ENCODE measurements at regions not wholly inside any gene's neighbourhood (a gene's known extent, or its start where the extent isn't known, plus 50 kb on each side); places are given as distances from the start of the nearest gene placed in this dataset.

DNA sequence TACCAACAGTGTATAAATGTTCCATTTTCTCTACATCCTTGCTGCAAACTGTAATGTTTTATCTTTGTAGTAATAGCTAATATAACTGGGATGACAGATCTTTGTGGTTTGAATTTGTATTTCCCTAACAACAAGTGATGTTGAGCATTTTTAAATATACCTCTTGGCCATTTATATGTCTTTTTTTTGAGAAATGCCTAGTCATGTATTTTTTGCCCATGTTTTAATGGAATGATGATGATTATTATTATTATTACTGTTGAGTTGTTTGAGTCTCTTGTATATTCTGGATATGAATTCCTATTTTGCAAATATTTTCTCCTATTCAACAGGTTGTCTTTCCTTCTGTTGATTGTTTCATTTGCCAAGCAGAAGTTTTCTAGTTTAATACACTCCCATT, 654.9 kb downstream of the ZPLD1 start:
- intact Hi-C loops (cut with DNase I), result no loop called here
- ATAC-seq, result no peak
- no peak for TF ChIP-seq CTCF (IDR thresholded peaks at IDR 0.05)

GRCh38 chr3:103105206-103105605, 670.4 kb downstream of the ZPLD1 start:
- H3K36me3 ChIP-seq, result no peaks in the 10 kb centered on the region

More for the DNA sequence above, 654.9 kb downstream of the ZPLD1 start:
- Histone ChIP-seq H3K4me3 (no peak overlapping the region), H3K36me3 (no peaks in the 10 kb centered on the region), H3K9me3 (peaks cover 6% of the 10 kb centered on the region), H3K27ac (no peak overlapping the region), H3K4me1 (no peaks in the 10 kb centered on the region), H3K27me3 (no peaks in the 10 kb centered on the region)
- DNase-seq, result no peak

DNA sequence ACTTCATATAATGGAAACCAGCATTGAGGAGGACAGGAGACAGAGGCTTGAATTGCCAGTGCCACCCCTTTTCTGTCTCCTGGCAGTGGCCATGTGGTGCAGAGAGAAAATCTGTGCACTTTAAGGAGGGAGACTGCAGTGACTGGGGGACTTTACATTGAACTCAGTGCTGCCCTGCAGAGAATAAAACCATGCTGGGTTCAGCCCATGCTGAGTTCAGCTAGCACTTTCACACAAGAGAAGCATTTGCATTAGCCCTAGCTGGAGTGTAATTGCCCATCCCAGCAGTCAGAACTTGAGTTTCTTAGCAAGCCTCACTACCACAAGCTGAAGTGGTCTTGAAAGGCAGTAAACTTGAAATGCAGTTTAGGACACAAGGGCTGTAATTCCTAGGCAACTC, 677.5 kb downstream of the ZPLD1 start:
- TF ChIP-seq CTCF (IDR thresholded peaks at IDR 0.05), result no peak
- no peaks in the 10 kb centered on the region for H3K9me3 ChIP-seq
- H3K27me3 ChIP-seq, result no peaks in the 10 kb centered on the region
- H3K36me3 ChIP-seq, result no peaks in the 10 kb centered on the region
- intact Hi-C loops (cut with DNase I), result no loop called here
- DNase-seq, result no peak
- H3K4me3 ChIP-seq, result no peak overlapping the region
- no peak for ATAC-seq
- H3K4me1 ChIP-seq, result no peaks in the 10 kb centered on the region
- no peak overlapping the region for H3K27ac ChIP-seq

More at GRCh38 chr3:103105206-103105605, 670.4 kb downstream of the ZPLD1 start:
- Histone ChIP-seq H3K4me3 (no peak overlapping the region), H3K27ac (no peak overlapping the region), H3K27me3 (no peaks in the 10 kb centered on the region), H3K9me3 (no peaks in the 10 kb centered on the region), H3K4me1 (no peaks in the 10 kb centered on the region)
- intact Hi-C loops (cut with DNase I), result no loop called here
- DNase-seq (no peak), ATAC-seq (no peak)
- no peak for TF ChIP-seq CTCF (IDR thresholded peaks at IDR 0.05)

DNA sequence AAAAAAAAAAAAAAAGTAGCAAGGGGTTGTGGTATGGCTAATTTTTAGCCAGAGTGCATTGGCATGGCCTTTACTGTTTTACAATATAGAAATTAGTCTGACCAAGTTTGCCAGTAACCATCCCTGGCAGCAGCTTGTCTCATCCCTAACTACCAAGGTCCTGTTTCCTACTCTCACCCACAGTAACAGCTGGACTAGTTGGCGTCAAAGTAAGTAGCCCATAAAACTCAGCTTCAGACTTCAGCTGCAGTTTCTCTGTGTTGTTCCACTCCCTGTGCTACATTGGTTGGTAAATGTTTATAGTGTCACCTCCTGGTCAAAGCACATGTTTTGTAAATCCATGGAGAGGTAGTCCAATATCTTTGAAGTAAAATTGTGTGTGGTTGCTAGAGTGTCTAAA, 691.3 kb downstream of the ZPLD1 start:
- no peaks in the 10 kb centered on the region for H3K27me3 ChIP-seq
- intact Hi-C loops (cut with DNase I), result no loop called here
- TF ChIP-seq CTCF (IDR thresholded peaks at IDR 0.05), result no peak
- H3K4me1 ChIP-seq, result no peaks in the 10 kb centered on the region
- ATAC-seq (no peak), DNase-seq (no peak)
- H3K36me3 ChIP-seq, result no peaks in the 10 kb centered on the region
- no peak overlapping the region for H3K27ac ChIP-seq
- H3K4me3 ChIP-seq, result no peak overlapping the region
- no peaks in the 10 kb centered on the region for H3K9me3 ChIP-seq

DNA sequence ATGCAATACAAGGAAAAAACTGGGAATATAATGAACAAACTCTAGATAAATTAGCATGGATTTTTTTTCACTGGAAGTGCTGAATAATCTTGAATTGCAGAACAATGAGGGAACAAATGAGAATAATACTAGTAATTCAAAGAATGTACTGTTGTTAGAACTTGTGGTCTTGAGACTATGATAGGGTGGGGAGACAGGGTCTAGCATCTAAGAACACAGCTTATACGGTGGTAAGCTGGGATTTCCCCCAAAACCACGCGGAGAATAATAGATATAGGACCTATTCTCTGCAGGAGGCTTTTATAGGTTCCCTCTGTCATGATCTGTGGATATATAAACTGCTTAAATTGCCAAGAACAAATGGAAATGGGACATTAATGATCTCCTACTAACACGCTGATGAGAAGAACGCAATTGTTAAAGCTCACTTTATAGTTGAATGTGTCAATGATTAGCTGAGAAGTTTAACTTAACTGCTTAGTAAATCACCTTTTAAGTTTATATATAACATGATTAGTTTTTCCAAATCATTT, 692.3 kb downstream of the ZPLD1 start:
- TF ChIP-seq CTCF (IDR thresholded peaks at IDR 0.05), result no peak
- Histone ChIP-seq H3K4me1 (no peaks in the 10 kb centered on the region), H3K9me3 (no peaks in the 10 kb centered on the region), H3K4me3 (no peak overlapping the region), H3K27ac (no peak overlapping the region), H3K27me3 (no peaks in the 10 kb centered on the region), H3K36me3 (no peaks in the 10 kb centered on the region)
- no peak for ATAC-seq
- DNase-seq, result no peak
- intact Hi-C loops (cut with DNase I), result no loop called here

- no peak for ATAC-seq
- H3K4me1 ChIP-seq, result no peaks in the 10 kb centered on the region
Observed at GRCh38 chr3:103127737-103128136, 692.9 kb downstream of the ZPLD1 start.

More at GRCh38 chr3:103127737-103128136, 692.9 kb downstream of the ZPLD1 start:
- no peak overlapping the region for H3K27ac ChIP-seq
- no peaks in the 10 kb centered on the region for H3K9me3 ChIP-seq
- intact Hi-C loops (cut with DNase I), result no loop called here
- DNase-seq, result no peak
- H3K27me3 ChIP-seq, result no peaks in the 10 kb centered on the region
- no peak overlapping the region for H3K4me3 ChIP-seq
- no peak for TF ChIP-seq CTCF (IDR thresholded peaks at IDR 0.05)
- H3K36me3 ChIP-seq, result no peaks in the 10 kb centered on the region

Measured in upper lobe of right lung (tissue), 1 donor.